ENCODE measurements at regions not wholly inside any gene's neighbourhood (a gene's known extent, or its start where the extent isn't known, plus 50 kb on each side); places are given as distances from the start of the nearest gene placed in this dataset.

DNA sequence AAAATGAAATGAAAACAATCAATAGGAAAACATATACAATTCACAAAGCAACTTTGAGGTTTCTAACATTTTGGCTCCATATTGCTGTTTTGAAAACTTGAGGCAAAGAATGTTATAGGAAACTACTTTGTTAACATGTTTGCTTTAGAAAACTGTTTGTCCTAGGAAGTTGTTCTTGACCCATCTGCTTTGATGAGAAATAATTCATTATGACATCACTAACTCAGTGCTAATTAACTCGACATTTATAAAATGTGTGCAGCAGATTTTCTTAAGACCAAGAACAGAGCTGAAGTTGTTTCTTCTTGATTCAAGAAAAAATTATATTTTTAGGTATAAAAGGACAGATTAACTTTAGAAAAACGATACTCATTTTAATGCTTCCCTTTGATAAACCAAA, 94.7 kb downstream of the SOX9 start:
- Histone ChIP-seq H3K36me3 (no peaks in the 10 kb centered on the region), H3K9me3 (no peaks in the 10 kb centered on the region), H3K27me3 (no peaks in the 10 kb centered on the region), H3K27ac (no peak overlapping the region), H3K4me1 (no peaks in the 10 kb centered on the region), H3K4me3 (no peak overlapping the region)
- DNase-seq (ENCODE audit: extremely low spot score in 2 of 2), result no peak
- intact Hi-C loops (cut with DNase I), result no loop called here
- TF ChIP-seq, protein P1, sequence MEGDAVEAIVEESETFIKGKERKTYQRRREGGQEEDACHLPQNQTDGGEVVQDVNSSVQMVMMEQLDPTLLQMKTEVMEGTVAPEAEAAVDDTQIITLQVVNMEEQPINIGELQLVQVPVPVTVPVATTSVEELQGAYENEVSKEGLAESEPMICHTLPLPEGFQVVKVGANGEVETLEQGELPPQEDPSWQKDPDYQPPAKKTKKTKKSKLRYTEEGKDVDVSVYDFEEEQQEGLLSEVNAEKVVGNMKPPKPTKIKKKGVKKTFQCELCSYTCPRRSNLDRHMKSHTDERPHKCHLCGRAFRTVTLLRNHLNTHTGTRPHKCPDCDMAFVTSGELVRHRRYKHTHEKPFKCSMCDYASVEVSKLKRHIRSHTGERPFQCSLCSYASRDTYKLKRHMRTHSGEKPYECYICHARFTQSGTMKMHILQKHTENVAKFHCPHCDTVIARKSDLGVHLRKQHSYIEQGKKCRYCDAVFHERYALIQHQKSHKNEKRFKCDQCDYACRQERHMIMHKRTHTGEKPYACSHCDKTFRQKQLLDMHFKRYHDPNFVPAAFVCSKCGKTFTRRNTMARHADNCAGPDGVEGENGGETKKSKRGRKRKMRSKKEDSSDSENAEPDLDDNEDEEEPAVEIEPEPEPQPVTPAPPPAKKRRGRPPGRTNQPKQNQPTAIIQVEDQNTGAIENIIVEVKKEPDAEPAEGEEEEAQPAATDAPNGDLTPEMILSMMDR (IDR thresholded peaks at IDR 0.05), result no peak
- TF ChIP-seq POLR2A (IDR thresholded peaks at IDR 0.05) (no peak), POLR2AphosphoS5 (IDR thresholded peaks at IDR 0.05; ENCODE audit: insufficient read depth in 1 of 2, low read depth in 1 of 2) (no peak)

DNA sequence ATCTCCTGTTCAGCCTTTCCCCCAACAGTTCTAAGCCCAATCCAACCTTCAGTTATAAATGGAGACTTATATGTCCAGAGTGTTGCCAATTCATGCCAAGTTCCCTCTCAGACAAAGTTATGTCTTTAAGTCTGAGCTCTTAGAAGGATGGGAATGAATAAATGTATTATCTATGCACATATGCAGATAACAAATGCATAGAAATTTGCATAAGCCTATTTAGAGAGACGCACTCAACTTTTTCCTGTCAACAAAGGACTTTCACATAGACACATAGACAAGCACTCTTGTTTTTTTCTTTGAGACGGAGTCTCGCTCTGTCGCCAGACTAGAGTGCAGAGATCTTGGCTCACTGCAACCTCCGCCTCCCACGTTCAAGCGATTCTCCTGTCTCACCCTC, 95.1 kb downstream of the SOX9 start:
- TF ChIP-seq, protein P1 (IDR thresholded peaks at IDR 0.05), result no peak
- TF ChIP-seq POLR2AphosphoS5 (IDR thresholded peaks at IDR 0.05; ENCODE audit: insufficient read depth in 1 of 2, low read depth in 1 of 2), result no peak
- Histone ChIP-seq H3K9me3 (no peaks in the 10 kb centered on the region), H3K36me3 (no peaks in the 10 kb centered on the region), H3K27me3 (no peaks in the 10 kb centered on the region), H3K4me1 (no peaks in the 10 kb centered on the region), H3K4me3 (no peak overlapping the region), H3K27ac (no peak overlapping the region)
- intact Hi-C loops (cut with DNase I), result no loop called here
- DNase-seq (ENCODE audit: extremely low spot score in 2 of 2), result no peak

DNA sequence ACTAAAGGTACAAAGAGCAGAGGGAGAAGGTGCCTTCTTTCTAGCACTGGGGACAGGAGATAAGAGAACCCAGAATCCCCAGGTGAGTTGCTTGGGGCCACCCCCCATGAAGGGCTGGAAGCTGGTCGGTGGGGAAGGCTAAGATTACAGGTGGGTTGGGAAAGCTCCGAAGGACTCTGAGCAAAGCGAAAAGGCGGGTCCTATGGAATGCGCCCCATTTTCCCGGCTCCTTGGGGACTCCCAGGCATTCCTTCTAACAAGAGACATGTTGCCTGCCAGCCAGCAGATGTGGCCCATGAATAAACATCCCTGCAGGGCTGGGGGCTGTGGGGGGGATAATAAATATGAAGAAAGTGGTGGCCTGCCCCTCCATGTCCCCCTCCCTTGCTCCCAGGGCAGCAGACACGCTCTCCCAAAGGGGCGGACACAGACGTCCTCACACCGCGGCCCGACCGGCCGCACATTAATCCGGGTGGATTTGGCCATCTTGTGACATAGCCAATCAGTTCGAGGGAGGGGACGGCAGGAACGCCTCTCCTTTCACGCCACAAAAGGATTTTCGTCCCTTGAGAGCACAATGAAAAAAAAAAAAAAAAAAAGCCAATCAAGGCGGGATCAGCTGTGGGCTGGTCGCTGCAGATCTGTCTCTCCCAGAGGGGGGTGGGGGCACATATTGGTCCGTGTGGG, 98.5 kb downstream of the SOX9 start:
- Histone ChIP-seq H3K9me3 (no peaks in the 10 kb centered on the region), H3K27ac (no peak overlapping the region), H3K36me3 (no peaks in the 10 kb centered on the region), H3K4me1 (no peaks in the 10 kb centered on the region), H3K4me3 (no peak overlapping the region), H3K27me3 (no peaks in the 10 kb centered on the region)
- TF ChIP-seq POLR2A (IDR thresholded peaks at IDR 0.05) (no peak), POLR2AphosphoS5 (IDR thresholded peaks at IDR 0.05; ENCODE audit: insufficient read depth in 1 of 2, low read depth in 1 of 2) (no peak)
- TF ChIP-seq, protein P1 (IDR thresholded peaks at IDR 0.05), result no peak
- DNase-seq (ENCODE audit: extremely low spot score in 2 of 2), result no peak
- intact Hi-C loops (cut with DNase I), result no loop called here

DNA sequence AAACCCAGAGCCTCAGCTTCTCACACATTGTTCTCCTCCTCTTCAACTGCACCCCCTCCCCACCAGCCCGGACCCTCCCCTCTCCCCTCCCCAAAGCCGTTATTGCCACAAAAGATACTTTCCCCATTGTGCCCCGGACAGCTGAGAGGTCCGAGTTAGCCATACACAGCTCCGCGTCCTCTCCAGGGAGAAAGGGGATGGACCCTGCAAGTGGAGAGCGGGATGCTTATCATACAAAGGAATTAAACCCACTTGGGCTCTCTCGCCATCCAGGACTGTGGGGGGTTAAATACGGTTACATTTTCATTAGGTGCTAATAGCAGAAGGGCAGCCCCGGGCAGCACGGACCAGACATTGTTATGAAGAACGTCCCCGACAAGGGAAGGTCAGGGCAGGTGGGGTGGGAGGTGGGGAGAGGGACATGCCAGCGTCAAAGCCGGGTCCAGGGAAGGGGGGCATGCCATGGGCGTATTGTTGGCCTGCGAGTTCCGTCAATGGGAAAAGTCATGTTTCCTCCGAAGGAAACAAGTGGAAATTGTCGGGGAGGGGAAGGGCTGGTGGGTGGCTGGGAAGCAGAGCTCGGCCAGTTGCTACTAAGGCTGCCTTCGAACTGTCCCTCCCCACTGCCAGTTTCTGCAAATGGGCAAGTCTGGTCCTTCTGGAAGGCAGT, 99.1 kb downstream of the SOX9 start:
- H3K9me3 ChIP-seq, result no peaks in the 10 kb centered on the region
- TF ChIP-seq POLR2AphosphoS5 (IDR thresholded peaks at IDR 0.05; ENCODE audit: insufficient read depth in 1 of 2, low read depth in 1 of 2), result no peak
- no peaks in the 10 kb centered on the region for H3K4me1 ChIP-seq
- no peaks in the 10 kb centered on the region for H3K27me3 ChIP-seq
- H3K4me3 ChIP-seq, result no peak overlapping the region
- H3K27ac ChIP-seq, result no peak overlapping the region
- no peak for DNase-seq (ENCODE audit: extremely low spot score in 2 of 2)
- no peaks in the 10 kb centered on the region for H3K36me3 ChIP-seq
- intact Hi-C loops (cut with DNase I), result no loop called here

DNA sequence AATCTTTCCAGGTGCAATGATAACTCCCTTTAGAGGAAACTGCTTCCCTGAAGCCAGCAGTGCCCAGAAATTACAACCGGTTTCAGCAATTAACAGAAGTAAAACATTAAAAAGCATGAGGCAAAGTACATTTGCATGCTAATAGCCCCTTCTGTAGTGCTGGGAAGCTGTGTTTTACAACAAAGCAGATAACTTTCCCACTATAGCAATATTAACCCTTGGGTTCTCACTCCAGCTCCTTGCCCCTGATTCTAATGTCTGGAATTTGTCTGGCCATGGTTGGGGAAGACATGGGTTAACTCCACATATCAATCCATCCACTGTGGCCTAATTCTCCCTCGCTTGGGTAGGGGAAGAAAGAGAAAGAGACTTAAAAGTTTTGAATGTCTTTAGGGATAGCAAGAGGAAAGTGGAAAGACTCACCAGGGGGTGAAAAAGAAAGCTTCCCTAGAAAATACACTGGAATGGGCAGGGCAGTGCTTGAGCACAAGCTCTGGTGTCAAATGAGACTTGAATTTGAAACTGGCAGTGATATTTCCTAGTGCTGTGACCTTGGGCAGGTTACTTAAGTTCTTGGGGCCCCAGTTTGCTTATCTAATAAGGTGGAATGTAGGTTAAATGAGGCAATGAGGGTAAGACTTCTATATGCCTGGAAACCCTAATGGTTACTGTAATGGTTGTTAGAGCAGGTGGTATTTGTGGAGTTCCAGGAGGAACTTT, 102.0 kb downstream of the SOX9 start:
- no peak for DNase-seq (ENCODE audit: extremely low spot score in 2 of 2)
- Histone ChIP-seq H3K4me3 (no peak overlapping the region), H3K9me3 (no peaks in the 10 kb centered on the region)

More for the DNA sequence above, 102.0 kb downstream of the SOX9 start:
- H3K36me3 ChIP-seq, result no peaks in the 10 kb centered on the region
- H3K27ac ChIP-seq, result no peak overlapping the region
- no peaks in the 10 kb centered on the region for H3K4me1 ChIP-seq
- intact Hi-C loops (cut with DNase I), result no loop called here
- TF ChIP-seq POLR2A (IDR thresholded peaks at IDR 0.05) (no peak), POLR2AphosphoS5 (IDR thresholded peaks at IDR 0.05; ENCODE audit: insufficient read depth in 1 of 2, low read depth in 1 of 2) (no peak)
- TF ChIP-seq, protein P1 (IDR thresholded peaks at IDR 0.05), result no peak
- H3K27me3 ChIP-seq, result no peaks in the 10 kb centered on the region

All from vagina (tissue), 2 donors.